ENCODE measurements at regions not wholly inside any gene's neighbourhood (a gene's known extent, or its start where the extent isn't known, plus 50 kb on each side); places are given as distances from the start of the nearest gene placed in this dataset.
"Not testable (repeated sequence)": the region's sequence is repeated elsewhere in the genome, so short reads cannot be mapped to it uniquely, and the experiment has no call there.

GRCh38 chr6:81906041-81906440, 153.6 kb upstream of the TENT5A start:
- no peak for DNase-seq (ENCODE audit: low spot score)

DNA sequence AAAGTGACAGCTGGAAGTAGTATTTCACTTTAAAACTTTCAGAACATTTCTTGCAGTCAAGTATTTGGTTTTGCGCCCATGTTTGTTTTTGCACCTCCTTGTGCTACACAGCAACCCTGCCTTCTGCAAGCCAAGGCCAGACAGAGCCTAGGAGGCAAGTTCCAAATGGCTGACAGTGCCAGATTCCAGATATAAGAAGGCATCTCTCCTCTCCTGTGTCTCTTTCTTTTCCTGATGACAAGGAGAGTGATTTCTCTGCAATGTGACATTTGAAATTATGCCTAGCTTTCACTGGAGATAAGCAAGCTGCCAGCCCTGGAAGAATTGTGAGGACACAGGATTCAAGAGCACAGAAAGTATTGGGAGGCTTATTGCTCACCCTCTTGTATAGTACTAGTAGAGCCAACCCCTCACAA, 149.1 kb upstream of the TENT5A start:
- no peak for DNase-seq (ENCODE audit: low spot score)

GRCh38 chr6:81900616-81901015, 148.1 kb upstream of the TENT5A start:
- DNase-seq (ENCODE audit: low spot score) = no peak

DNA sequence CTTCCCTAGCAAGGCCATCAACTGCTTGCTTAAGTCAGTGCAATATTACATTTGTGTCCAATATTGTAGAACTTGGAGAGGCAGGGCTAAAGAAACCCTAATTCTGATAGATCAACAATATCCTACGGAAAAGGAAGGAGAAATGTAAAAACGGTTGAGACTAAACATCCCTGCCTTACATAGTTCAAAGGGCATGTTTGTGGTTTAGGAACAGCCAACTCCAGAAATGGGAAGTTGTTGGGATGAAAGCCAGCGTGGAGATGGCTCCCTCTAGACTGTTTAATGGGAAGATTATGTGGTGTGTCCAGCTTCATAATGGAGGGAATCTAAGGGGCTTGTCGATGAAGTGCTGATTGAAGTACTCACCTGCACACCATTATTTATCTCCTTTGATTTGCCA, 145.3 kb upstream of the TENT5A start:
- no peak for DNase-seq (ENCODE audit: low spot score)

- DNase-seq (ENCODE audit: low spot score) = no peak
Observed at GRCh38 chr6:81896525-81897503, 144.3 kb upstream of the TENT5A start.

- no peak for DNase-seq (ENCODE audit: low spot score)
Observed at GRCh38 chr6:81895511-81896185, 143.2 kb upstream of the TENT5A start.

- no peak for DNase-seq (ENCODE audit: low spot score)
Observed at GRCh38 chr6:81894788-81895271, 142.3 kb upstream of the TENT5A start.

GRCh38 chr6:81894306-81894705, 141.8 kb upstream of the TENT5A start:
- DNase-seq (ENCODE audit: low spot score) = no peak

DNA sequence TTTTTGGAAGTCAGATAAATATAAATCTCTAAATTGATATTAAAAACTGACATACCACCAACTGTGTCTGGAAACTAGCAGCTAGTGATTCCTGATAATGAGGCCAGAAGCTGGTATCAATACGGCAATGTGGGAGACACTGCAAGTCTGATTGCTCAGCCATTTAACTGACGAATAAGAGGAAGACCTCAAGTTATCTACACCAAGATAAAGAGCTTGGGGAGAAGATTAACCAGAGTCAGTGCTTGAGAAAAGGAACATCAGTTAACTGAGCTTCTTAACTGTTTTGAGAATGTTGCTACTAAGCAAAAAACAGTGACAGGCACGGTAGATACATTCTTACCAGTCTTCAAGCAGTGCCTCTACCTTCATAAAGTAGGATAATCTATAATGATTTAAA, 140.4 kb upstream of the TENT5A start:
- no peak for DNase-seq (ENCODE audit: low spot score)

- DNase-seq (ENCODE audit: low spot score) = no peak
Observed at GRCh38 chr6:81891874-81892273, 139.4 kb upstream of the TENT5A start.

- DNase-seq (ENCODE audit: low spot score) = no peak
Observed at GRCh38 chr6:81890846-81891245, 138.4 kb upstream of the TENT5A start.

- DNase-seq (ENCODE audit: low spot score) = no peak
Observed at GRCh38 chr6:81889377-81890053, 137.0 kb upstream of the TENT5A start.

- not testable (repeated sequence) for DNase-seq (ENCODE audit: low spot score)
Observed at GRCh38 chr6:81886909-81887308, 134.4 kb upstream of the TENT5A start.

GRCh38 chr6:81886157-81886556, 133.7 kb upstream of the TENT5A start:
- DNase-seq (ENCODE audit: low spot score) = no peak

- no peak for DNase-seq (ENCODE audit: low spot score)
Observed at GRCh38 chr6:81881660-81882059, 129.2 kb upstream of the TENT5A start.

DNA sequence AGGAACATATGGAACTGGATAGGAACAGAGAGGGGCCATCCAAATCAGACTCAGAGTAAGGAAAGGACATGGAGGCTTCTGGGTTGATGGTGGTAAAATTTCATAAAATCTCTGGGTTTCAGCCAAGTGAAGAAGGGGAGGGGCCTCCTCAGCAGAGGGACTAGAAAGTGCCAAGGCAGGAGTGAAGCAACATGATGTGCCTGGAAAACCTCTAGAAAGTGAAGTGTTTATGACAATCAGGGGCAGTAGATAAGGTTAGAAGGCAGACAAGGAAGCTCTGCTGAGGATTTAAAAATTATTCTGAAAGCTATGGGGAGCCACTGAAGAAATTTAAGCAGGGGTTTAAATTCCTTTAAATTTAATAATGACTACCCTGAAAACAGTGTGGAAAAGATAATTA, 126.0 kb upstream of the TENT5A start:
- DNase-seq (ENCODE audit: low spot score) = no peak

DNA sequence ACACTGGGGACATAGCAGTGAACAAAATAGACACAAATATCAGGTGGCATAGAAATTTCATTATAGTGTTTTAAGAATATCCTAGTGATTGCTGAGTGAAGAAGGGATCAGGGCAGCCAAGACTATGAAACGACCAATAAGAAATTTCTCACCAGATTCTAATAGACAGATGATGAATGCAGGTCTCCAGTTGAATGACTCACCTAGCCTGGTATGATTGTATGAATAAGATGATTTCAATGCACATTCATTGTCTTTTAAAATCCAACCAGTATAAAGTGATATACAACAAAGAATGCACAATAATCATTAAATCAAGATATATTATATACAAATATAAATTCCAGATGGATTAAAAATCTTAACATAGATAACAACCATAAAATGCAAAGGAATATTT, 124.5 kb upstream of the TENT5A start:
- DNase-seq (ENCODE audit: low spot score) = no peak

DNA sequence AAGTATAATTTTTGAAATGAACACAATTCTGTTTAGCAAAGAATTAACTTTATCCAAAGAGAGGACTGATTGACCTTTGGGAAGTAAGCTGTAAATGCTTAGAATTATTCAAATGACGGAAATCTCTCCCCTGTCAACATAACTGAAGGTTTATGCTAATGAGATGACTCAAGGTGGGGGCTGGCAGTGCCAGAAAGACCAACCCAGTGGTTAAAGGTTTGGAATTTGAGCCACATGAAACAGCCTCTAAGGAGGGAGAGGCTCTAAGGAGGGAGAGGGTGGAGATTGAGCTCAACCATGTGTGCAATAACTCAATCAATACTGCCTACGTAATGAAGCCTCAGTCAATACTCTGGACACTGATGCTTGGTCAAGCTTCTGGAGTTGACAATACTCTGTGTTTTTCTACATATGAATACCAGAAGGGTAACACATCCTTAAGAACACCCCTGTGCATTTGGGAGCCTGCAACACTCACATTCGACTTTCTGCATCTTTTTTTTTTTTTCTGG, 123.4 kb upstream of the TENT5A start:
- DNase-seq (ENCODE audit: low spot score) = no peak

DNA sequence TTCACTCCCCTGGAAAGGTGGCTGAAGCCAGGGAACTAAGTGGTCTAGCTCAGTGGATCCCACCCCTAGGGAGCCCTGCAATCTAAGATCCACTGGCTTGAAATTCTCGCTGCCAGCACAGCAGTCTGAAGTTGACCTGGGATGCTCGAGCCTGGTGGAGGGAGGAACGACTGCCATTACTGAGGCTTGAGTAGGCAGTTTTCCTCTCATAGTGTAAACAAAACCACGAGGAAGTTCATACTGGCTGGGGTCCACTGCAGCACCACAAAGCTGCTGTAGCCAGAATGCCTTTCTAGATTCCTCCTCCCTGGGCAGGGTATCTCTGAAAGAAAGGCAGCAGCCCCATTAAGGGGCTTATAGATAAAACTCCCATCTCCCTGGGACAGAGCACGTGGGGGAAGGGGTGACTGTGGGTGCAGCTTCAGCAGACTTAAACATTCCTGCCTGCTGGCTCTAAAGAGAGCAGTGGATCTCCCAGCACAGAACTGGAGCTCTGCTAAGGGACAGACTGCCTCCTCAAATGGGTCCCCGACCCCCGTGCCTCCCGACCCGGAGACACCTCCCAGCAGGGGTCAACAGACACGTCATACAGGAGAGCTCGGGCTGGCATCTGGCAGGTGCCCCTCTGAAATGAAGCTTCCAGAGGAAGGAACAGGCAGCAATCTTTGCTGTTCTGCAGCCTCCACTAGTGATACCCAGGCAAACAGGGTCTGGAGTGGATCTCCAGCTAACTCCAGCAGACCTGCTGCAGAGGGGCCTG, 117.4 kb upstream of the TENT5A start:
- not testable (repeated sequence) for DNase-seq (ENCODE audit: low spot score)

DNA sequence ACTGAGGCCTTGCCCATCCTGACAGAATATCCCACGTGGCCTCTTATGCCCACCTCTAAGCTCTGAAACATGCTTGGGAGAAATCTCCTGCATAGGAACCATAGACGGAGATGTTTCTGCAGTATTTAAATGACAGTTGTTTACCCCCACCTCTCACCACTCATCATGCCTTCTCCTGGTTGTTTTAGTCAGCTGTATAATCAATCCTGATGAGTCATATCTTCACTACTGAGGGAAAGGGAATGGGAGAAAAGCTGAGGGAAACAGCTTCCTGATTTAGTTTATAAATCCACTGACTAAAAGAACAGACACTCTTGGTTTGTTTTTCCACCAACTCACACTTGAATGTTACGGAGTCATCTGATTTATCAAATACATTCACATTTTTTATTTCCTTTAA, 113.2 kb upstream of the TENT5A start:
- no peak for DNase-seq (ENCODE audit: low spot score)

DNA sequence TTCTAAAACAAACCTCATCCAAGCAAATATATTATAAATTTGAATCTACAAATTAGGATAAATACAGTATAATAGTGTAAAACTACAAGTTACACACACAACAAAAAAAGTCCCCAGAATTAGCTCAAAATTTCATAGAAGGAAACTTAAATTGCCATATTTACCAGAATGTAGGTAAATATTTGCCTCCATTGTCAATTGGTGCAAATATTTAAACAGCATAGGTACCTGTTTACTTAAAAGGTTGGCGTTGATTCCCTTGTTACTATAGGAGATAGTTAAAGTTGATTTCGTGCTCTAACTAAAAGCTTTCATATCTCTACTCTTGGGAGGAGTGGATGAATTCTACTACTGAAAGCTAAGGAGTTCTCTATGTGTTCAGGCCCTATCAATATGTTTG, 111.6 kb upstream of the TENT5A start:
- DNase-seq (ENCODE audit: low spot score) = no peak

GRCh38 chr6:81863123-81863522, 110.6 kb upstream of the TENT5A start:
- DNase-seq (ENCODE audit: low spot score) = no peak
